Liver (tissue), 3 donors: ENCODE measurements at regions not wholly inside any gene's neighbourhood (a gene's known extent, or its start where the extent isn't known, plus 50 kb on each side); places are given as distances from the start of the nearest gene placed in this dataset.

Source experiments
- ATF3 ChIP-seq: IDR thresholded peaks from 2 replicates; pipeline ENCODE4 v1.6.1; 2016; ENCODE audit warnings: antibody characterized with exemption
- CTCF ChIP-seq: fragments of 150-350 bp; IDR thresholded peaks from 2 replicates; pipeline ENCODE4 v1.5.1; 2017; ENCODE audit warnings: improper control_type of control experiment, low read depth, low read length; ENCODE audit not compliant: missing input control
- EGR1 ChIP-seq, 2 donors: IDR thresholded peaks; 2 replicates each; pipeline ENCODE4 v1.6.1; 2016 to 2018; ENCODE audit warnings: antibody characterized with exemption in 2 of 2, low read depth in 2 of 2
- FOXA1 ChIP-seq: IDR thresholded peaks from 2 replicates; pipeline ENCODE4 v1.6.1; 2016; ENCODE audit warnings: antibody characterized with exemption
- JUND ChIP-seq, 2 donors: IDR thresholded peaks; 2 replicates each; pipeline ENCODE4 v1.6.1; 2016; ENCODE audit warnings: antibody characterized with exemption in 2 of 2
- RAD21 ChIP-seq, 2 donors: IDR thresholded peaks; 2 replicates each; pipeline ENCODE4 v1.6.1; 2016; ENCODE audit warnings: antibody characterized with exemption in 2 of 2, mild to moderate bottlenecking in 2 of 2
- YY1 ChIP-seq: IDR thresholded peaks from 2 replicates; pipeline ENCODE4 v1.6.1; 2016; ENCODE audit warnings: antibody characterized with exemption, mild to moderate bottlenecking
- TF ChIP-seq, protein P1 (sequence below): IDR thresholded peaks from 2 replicates; pipeline ENCODE4 v1.6.1; 2016; ENCODE audit warnings: antibody characterized with exemption
- donor health status: healthy.
- donor health status: healthy.

GRCh38 chr6:71035871-71036270 is 79.0 kb upstream of the B3GAT2 start:
- TF ChIP-seq, protein P1, sequence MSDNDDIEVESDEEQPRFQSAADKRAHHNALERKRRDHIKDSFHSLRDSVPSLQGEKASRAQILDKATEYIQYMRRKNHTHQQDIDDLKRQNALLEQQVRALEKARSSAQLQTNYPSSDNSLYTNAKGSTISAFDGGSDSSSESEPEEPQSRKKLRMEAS = no peak
- TF ChIP-seq CTCF = no peak
- TF ChIP-seq EGR1 (IDR thresholded peaks at IDR 0.05; ENCODE audit: low read depth in 2 of 2) = no peak
- TF ChIP-seq YY1 = no peak
- no peak for TF ChIP-seq RAD21 (IDR thresholded peaks at IDR 0.05)
- TF ChIP-seq ATF3 = no peak
- TF ChIP-seq FOXA1 = no peak
- no peak for TF ChIP-seq JUND (IDR thresholded peaks at IDR 0.05)
